Ammon's horn (tissue), 1 donor: ENCODE measurements at regions not wholly inside any gene's neighbourhood (a gene's known extent, or its start where the extent isn't known, plus 50 kb on each side); places are given as distances from the start of the nearest gene placed in this dataset.
A peak's percentile ranks its signal among the peaks of the same experiment; 100 is the strongest.

Experiments used
- DNase-seq: peaks from one replicate; pipeline ENCODE4 v3.0.0-alpha.2; 2016; ENCODE audit warnings: low spot score

DNA sequence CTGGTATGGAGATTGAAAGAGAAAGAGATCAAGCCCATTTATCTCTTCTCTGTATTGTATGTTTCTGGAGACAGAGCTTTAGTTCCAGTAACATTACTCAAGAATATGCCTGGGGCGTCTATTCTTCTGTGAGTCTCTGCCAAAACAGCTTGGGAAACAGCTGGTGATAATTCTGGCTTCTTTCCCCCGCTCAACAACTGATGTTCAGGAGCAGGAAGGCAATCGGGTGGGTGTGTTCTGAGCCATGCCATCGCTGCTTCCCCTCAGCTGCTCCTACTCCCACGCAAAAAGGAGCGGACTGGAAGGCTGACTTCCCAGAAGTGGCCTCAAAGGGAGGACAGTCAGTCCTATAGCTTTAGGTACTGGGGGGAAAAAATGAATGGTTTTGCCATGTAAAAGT lies 695.1 kb downstream of the PLCL1 start:
- DNase-seq = peak; percentile 22

DNA sequence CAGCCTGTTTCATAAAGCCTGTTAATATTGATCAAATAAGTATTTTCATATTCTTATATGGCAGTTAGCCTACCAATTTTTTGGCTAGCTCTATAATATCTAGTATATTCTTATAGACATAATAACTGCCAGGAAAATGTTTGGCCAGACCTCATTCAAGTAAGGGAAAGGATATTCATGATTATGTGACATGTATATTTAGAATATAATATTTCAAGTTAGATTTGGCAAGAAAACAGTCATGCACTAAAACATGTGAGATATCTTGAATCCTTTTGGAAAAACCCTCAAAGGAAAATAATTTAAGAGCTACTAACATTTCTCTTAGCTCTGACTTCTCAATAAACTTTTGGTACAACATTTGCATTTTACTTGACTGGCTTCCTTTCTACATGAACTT lies 694.1 kb downstream of the PLCL1 start:
- no peak for DNase-seq

DNA sequence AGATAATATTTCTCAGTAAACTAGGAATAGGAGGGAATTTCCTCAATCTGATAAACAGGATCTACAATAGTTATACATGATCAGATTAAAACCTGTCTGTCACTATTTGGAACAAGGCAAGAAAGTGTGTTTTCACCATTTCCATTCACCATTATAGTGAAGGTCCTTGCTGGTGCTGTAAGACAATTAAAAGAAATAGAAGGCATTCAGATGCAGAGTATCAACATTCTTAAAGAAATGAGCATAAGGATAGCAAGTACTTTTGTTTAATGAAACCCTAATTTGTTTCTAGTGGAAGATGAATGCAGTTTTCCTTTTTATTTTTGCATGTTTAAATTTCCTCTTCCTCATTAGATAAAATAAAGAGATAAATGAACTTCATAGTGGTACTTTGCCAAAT lies 693.7 kb downstream of the PLCL1 start:
- no peak for DNase-seq

- DNase-seq = no peak
These were observed 690.5 kb downstream of the PLCL1 start for GRCh38 chr2:198494931-198495330.

DNA sequence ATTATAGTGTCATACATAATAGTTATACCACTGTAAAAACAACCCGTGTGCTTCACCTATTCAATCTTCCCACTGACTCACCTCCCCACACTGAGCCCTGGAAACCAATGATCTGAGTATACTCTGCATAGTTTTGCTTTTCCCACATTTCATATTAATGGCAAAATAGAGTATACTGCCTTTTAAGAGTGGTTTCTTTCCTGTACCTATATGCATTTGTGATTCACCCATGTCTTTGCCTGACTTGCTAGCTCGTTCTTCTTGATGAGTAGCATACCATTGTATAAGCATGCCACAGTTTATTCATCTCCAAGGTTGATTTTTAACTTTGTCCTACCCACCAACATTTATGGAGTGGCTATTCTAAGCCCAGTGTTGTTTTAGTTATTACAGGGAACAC lies 686.4 kb downstream of the PLCL1 start:
- DNase-seq = no peak

GRCh38 chr2:198488964-198489363 lies 684.6 kb downstream of the PLCL1 start:
- DNase-seq = no peak

GRCh38 chr2:198483051-198483450 lies 678.7 kb downstream of the PLCL1 start:
- DNase-seq = peak; percentile 22

DNA sequence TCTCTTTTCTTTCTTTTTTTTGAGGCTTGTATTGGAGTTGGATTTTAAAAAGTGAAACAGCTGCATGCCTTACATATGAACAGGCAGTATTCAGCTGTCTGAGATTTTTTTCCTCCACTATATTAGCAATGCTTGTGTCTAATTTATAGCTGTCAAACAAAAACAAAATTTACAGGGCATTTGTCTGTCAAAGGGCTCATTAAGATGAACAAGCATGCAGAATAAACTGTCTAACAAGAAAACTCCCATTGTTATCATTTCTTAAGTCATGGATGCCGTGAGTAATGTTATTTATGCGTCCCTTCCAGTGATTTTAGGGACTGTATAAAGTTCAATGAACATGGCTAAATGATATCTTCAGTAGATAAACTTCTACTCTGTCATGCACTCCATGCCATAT lies 674.7 kb downstream of the PLCL1 start:
- DNase-seq = no peak

DNA sequence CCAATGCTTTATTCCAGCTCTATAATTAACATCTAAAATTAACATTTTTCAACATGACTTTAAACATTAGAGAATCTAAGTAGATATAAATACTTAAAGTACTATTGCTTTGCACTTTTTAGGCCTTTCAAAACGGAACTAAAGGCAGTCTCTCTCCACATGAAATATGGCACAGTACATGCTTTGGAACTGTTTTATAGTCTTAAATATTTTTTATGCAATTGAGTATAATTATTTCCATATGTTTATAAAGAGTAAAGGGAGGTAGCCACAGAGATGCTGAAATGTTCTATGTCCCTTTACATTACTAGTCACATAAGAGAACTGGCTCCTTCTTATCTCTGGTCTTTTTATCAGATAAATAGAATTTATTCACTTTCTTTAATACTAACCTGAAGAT lies 674.0 kb downstream of the PLCL1 start:
- no peak for DNase-seq

DNA sequence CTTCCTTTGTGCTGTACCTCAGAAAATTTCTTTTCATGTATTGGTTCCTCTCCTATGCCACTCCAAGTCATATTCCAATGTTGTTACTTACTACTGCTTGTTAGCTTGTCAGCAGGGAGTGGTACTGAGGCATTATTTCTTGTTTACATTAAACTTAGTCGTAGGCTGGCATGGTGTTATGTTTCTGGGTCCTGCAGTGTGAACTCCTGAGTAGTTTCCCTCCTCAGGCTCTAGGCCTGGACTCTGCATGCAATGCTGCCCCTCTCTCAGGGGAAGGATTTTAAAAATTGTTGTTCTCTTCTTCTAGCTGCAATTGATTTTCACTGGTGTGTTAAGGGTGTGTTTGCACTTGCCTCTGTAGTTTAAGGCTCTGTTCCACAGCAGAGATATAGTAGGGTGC lies 671.6 kb downstream of the PLCL1 start:
- DNase-seq = no peak

DNA sequence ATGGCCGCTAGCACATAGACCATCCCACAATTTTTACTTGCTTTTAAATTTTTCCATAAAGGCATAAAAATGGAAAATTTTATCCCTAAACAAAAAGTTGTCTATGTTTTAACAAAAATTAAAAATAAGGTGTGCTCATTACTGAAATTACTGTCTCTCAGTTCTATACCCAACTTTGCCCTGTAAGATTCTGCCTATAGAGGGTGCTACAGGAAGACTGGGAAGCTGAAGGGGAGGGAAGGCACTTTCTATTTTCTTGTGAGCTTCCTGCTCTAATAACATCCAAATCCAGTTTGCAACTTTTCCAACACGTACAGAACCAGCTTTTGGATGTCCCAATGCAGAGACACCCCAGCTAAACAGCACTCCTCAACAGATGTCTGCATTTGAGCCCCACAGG lies 666.9 kb downstream of the PLCL1 start:
- no peak for DNase-seq

DNA sequence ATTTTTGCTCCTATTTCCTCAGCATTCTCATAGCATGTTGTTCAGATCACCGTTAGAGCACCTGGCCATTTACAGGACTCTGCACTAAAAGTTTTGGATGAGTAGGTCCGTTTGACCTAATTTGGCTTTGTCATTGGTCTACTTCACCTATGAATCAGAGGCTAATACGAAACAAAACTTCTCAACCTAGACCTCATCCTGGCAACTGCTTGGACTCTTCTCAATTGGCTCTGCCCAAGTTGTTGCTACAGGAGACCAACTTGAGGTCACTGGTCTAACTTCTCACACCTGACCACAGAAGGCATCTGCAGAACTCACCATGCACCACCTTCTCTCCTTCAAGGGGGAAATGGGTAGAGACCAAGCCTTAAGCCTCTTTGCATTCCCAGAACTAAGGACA lies 663.7 kb downstream of the PLCL1 start:
- no peak for DNase-seq

GRCh38 chr2:198465970-198466369 lies 661.6 kb downstream of the PLCL1 start:
- DNase-seq = no peak

GRCh38 chr2:198456418-198456817 lies 652.0 kb downstream of the PLCL1 start:
- peak; percentile 3 for DNase-seq

DNA sequence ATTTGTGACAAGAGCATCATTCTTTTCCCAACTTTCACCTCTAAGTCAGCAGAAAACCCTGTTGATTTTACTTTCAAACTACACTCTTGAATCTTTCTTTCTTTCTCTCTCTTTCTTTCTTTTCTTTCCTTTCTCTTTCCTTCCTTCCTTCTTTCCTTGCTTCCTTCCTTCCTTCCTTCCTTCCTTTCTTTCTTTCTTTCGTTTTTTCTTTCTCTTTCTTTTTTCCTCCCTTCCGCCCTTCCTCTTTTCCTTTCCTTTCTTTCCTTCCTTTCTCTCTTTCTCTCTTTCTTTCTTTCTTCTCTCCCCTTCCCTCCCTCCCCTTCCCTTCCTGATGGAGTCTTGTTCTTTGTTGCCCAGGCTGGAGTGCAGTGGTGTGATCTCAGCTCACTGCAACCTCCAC lies 649.5 kb downstream of the PLCL1 start:
- no peak for DNase-seq

DNA sequence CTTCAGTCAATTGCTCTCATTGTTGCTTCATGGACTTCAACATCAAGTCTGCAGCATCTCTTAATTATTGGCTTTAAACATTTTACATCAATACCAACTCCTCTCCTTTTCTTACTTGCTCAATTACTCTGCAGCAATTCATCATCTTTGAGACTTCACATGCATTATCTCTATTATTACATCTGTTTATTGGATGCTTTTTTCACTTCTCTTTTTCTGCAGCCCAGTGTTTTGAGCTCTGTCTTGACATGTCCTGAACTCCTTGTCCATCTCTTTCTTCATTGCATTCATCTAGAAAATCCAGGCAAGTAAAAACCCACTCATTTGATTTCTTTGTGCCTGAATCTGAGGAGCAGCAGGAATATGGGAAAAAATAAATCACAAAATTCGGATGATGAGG lies 647.9 kb downstream of the PLCL1 start:
- DNase-seq = no peak

GRCh38 chr2:198448789-198449188 lies 644.4 kb downstream of the PLCL1 start:
- DNase-seq = no peak

GRCh38 chr2:198444800-198445287 lies 640.5 kb downstream of the PLCL1 start:
- no peak for DNase-seq

GRCh38 chr2:198441901-198442300 lies 637.5 kb downstream of the PLCL1 start:
- DNase-seq = no peak

- no peak for DNase-seq
These were observed 636.9 kb downstream of the PLCL1 start for GRCh38 chr2:198441246-198441645.

DNA sequence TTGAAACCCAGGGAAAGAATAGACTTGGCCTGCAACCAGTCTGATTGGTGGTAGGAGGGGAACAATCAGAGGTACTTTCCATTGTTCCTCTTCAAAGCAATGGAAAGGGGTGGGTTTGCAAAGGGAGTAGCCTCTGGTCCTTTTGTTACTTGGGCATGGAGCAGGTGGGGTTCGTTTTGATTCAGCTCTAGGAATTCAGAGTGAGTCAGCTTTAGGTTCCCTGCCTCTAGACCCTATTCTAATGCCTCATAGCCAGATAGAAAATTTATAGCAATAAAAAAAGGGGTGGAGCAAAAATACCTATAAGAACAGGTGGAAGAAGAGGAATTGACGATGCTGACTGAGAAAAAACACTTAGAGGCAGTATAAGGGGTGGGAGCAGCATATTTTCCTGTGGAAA lies 636.4 kb downstream of the PLCL1 start:
- no peak for DNase-seq

GRCh38 chr2:198438331-198438730 lies 633.9 kb downstream of the PLCL1 start:
- DNase-seq = no peak

DNA sequence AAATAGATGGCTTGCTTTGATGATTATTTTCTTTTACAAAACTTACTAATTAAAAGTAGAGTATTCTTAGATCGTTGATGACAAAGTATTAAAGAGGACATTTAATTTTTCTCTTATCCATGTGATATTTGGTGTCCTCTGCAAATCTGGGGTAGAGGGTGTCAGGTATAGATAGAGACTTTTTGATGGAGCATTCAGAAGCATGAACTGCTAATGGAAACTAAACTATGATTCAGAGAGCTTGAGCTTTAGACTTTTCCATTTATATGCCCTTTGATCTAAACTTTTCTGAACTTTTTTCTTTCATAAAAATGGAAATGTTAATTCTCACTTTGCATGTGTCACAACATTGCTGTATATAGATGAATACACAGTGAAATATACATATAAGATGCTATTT lies 619.7 kb downstream of the PLCL1 start:
- DNase-seq = no peak

DNA sequence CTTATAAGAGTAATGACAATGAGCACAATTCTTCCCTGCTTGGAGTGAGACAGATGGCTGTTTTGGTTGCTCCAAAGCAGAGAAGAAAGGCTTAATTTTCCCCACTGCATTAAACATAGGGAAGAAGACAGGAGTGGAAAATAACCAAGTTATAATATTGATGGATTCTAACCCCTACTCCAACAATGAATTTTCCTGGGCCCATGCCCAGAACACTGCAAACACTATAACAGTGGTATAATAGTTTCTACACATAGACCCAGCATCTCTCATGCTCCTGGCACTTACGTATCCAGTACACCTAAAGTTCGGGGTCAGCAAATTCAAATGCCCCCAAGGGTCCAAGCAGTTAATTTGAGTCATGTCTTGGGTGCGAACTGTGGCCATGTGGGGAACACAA lies 613.4 kb downstream of the PLCL1 start:
- DNase-seq = no peak

DNA sequence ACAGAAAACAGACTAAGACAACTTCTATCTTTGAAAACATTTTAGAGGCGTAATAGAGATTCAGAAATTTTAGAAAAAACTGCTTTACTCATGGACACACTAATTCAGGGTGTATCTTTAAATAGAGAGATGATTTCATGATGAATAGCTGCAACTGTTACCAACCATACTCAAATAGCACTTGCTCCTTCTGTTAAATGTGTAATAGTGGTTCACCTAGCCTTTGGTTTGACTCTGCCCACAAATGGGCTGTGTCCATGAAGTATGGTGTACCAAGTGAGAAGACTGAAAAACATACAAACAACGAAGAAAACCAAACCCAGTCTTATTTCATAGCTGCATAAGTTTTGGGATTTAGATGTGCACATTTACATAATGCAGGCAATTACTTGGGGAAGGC lies 610.6 kb downstream of the PLCL1 start:
- DNase-seq = no peak
